H9 (cell line): ENCODE measurements at regions not wholly inside any gene's neighbourhood (a gene's known extent, or its start where the extent isn't known, plus 50 kb on each side); places are given as distances from the start of the nearest gene placed in this dataset.
"Not testable (repeated sequence)": the region's sequence is repeated elsewhere in the genome, so short reads cannot be mapped to it uniquely, and the experiment has no call there.

ENCODE experiments used
- DNase-seq: peaks from one replicate; pipeline ENCODE4 v3.0.0-alpha.2; 2017
- H2AFZ ChIP-seq: one replicate; pipeline ENCODE4 v1.6.1; 2013; ENCODE audit warnings: mild to moderate bottlenecking, low read length, control low read depth, moderate library complexity
- H2AK5ac ChIP-seq: 2 replicates; pipeline ENCODE4 v1.6.1; 2013; ENCODE audit warnings: low read length, control low read depth, mixed read lengths; ENCODE audit not compliant: insufficient read length
- H2BK120ac ChIP-seq: one replicate; pipeline ENCODE4 v1.6.1; 2013; ENCODE audit warnings: low read depth, mild to moderate bottlenecking, low read length, control low read depth, inconsistent platforms; ENCODE audit not compliant: poor library complexity, severe bottlenecking
- H2BK12ac ChIP-seq: 2 replicates; pipeline ENCODE4 v1.6.1; 2013; ENCODE audit warnings: low read length, control low read depth, mixed read lengths, low read depth; ENCODE audit not compliant: insufficient read length
- H2BK15ac ChIP-seq: 2 replicates; pipeline ENCODE4 v1.6.1; 2013; ENCODE audit warnings: low read depth, low read length, control low read depth
- H2BK20ac ChIP-seq: one replicate; pipeline ENCODE4 v1.6.1; 2013; ENCODE audit warnings: low read depth, mild to moderate bottlenecking, low read length, control low read depth, inconsistent platforms; ENCODE audit not compliant: poor library complexity, severe bottlenecking
- H2BK5ac ChIP-seq: 2 replicates; pipeline ENCODE4 v1.6.1; 2013; ENCODE audit warnings: low read length, control low read depth, mixed read lengths; ENCODE audit not compliant: insufficient read length
- H3K14ac ChIP-seq: 2 replicates; pipeline ENCODE4 v1.6.1; 2013; ENCODE audit warnings: low read length, control low read depth; ENCODE audit not compliant: insufficient read depth
- H3K18ac ChIP-seq: 2 replicates; pipeline ENCODE4 v1.6.1; 2013; ENCODE audit warnings: low read depth, mild to moderate bottlenecking, mixed read lengths, low read length, control low read depth; ENCODE audit not compliant: insufficient read length
- H3K23ac ChIP-seq: 2 replicates; pipeline ENCODE4 v1.6.1; 2013; ENCODE audit warnings: low read length, control low read depth, mixed read lengths, low read depth; ENCODE audit not compliant: insufficient read length
- H3K23me2 ChIP-seq: 2 replicates; pipeline ENCODE4 v1.6.1; 2013; ENCODE audit warnings: low read depth, mild to moderate bottlenecking, mixed read lengths, low read length, control low read depth; ENCODE audit not compliant: insufficient read length, poor library complexity, severe bottlenecking
- H3K27ac ChIP-seq: 2 replicates; pipeline ENCODE4 v1.5.1; 2013; ENCODE audit warnings: low read length, control low read depth, mixed read lengths, low read depth; ENCODE audit not compliant: insufficient read length
- H3K27me3 ChIP-seq: 2 replicates; pipeline ENCODE4 v1.6.1; 2013; ENCODE audit warnings: low read length, control low read depth, inconsistent platforms; ENCODE audit not compliant: insufficient read depth
- H3K4ac ChIP-seq: 2 replicates; pipeline ENCODE4 v1.6.1; 2013; ENCODE audit warnings: low read depth, mild to moderate bottlenecking, control low read depth, inconsistent platforms, low read length, moderate library complexity
- H3K4me1 ChIP-seq: 2 replicates; pipeline ENCODE4 v1.6.1; 2013; ENCODE audit warnings: low read length, control low read depth, inconsistent platforms; ENCODE audit not compliant: insufficient read depth
- H3K4me2 ChIP-seq: 2 replicates; pipeline ENCODE4 v1.6.1; 2013; ENCODE audit warnings: low read length, control low read depth, mixed read lengths; ENCODE audit not compliant: insufficient read length, insufficient read depth
- H3K56ac ChIP-seq: 2 replicates; pipeline ENCODE4 v1.6.1; 2013; ENCODE audit warnings: low read depth, mild to moderate bottlenecking, mixed read lengths, low read length, control low read depth; ENCODE audit not compliant: insufficient read length
- H3K79me1 ChIP-seq: 2 replicates; pipeline ENCODE4 v1.6.1; 2013; ENCODE audit warnings: low read depth, mild to moderate bottlenecking, moderate library complexity, low read length, control low read depth, inconsistent platforms; ENCODE audit not compliant: insufficient read depth, poor library complexity, severe bottlenecking
- H3K79me2 ChIP-seq: 2 replicates; pipeline ENCODE4 v1.6.1; 2013; ENCODE audit warnings: low read length, control low read depth, inconsistent platforms; ENCODE audit not compliant: insufficient read depth
- H3K9ac ChIP-seq: 2 replicates; pipeline ENCODE4 v1.6.1; 2013; ENCODE audit warnings: low read length, control low read depth, mixed read lengths; ENCODE audit not compliant: insufficient read length; ENCODE audit errors: extremely low read depth
- H3K9me3 ChIP-seq: one replicate; pipeline ENCODE4 v1.6.1; 2013; ENCODE audit warnings: low read depth, low read length, inconsistent platforms; ENCODE audit not compliant: control insufficient read depth
- H3T11ph ChIP-seq: one replicate; pipeline ENCODE4 v1.6.1; 2013; ENCODE audit warnings: mild to moderate bottlenecking, low read length, control low read depth, inconsistent platforms
- H4K20me1 ChIP-seq: one replicate; pipeline ENCODE4 v1.6.1; 2013; ENCODE audit not compliant: control insufficient read depth, insufficient read length, insufficient read depth
- H4K5ac ChIP-seq: 2 replicates; pipeline ENCODE4 v1.6.1; 2013; ENCODE audit warnings: low read depth, mild to moderate bottlenecking, mixed read lengths, low read length, control low read depth; ENCODE audit not compliant: insufficient read length
- H4K8ac ChIP-seq: replicated peaks from 2 replicates; pipeline ENCODE4 v1.6.1; 2013; ENCODE audit warnings: low read length, control low read depth, mixed read lengths, low read depth; ENCODE audit not compliant: insufficient read length
- H4K91ac ChIP-seq: 2 replicates; pipeline ENCODE4 v1.6.1; 2013; ENCODE audit warnings: low read depth, mild to moderate bottlenecking, moderate library complexity, mixed read lengths, low read length, control low read depth; ENCODE audit not compliant: insufficient read length
- H3K27ac Mint-ChIP-seq, 3 experiments: 2 replicates in 2 of 3; 3 replicates in 1 of 3; pipeline ENCODE4 v1.8.0; 2020 to 2021; ENCODE audit warnings: mixed read lengths in 3 of 3, mild to moderate bottlenecking in 1 of 3, moderate library complexity in 1 of 3
- H3K27me3 Mint-ChIP-seq: 2 replicates; pipeline ENCODE4 v1.8.0; 2021; ENCODE audit warnings: low read depth, mild to moderate bottlenecking, moderate library complexity, mixed read lengths
- H3K36me3 Mint-ChIP-seq, 3 experiments: 2 replicates in 2 of 3; 3 replicates in 1 of 3; pipeline ENCODE4 v1.8.0; 2020 to 2021; ENCODE audit warnings: low read depth in 3 of 3, mixed read lengths in 3 of 3; ENCODE audit not compliant: insufficient read depth in 1 of 3
- H3K4me1 Mint-ChIP-seq, 2 experiments: 2 replicates each; pipeline ENCODE4 v1.8.0; 2020; ENCODE audit warnings: mixed read lengths in 2 of 2
- H3K4me3 Mint-ChIP-seq, 2 experiments: 2 replicates in 1 of 2; 3 replicates in 1 of 2; pipeline ENCODE4 v1.8.0; 2020 to 2021; ENCODE audit warnings: mild to moderate bottlenecking in 2 of 2, mixed read lengths in 2 of 2, moderate library complexity in 1 of 2
- H3K9me3 Mint-ChIP-seq, 2 experiments: 2 replicates in 1 of 2; 3 replicates in 1 of 2; pipeline ENCODE4 v1.8.0; 2020; ENCODE audit warnings: mild to moderate bottlenecking in 2 of 2, mixed read lengths in 2 of 2, moderate library complexity in 1 of 2
- WGBS: extraction: QIAGEN DNeasy Blood & Tissue Kit; methylation state at CpG from one replicate; pipeline ENCODE4 v1.1.7; 2013; ENCODE audit warnings: missing lambda C conversion rate, low lambda C conversion rate, mixed read lengths; ENCODE audit not compliant: insufficient read length; ENCODE audit errors: extremely low coverage; 5-methylcytosine and 5-hydroxymethylcytosine counted together
- TF ChIP-seq, protein P1 (sequence below): fragments of 200-600 bp; sonication (generic); conservative IDR thresholded peaks from 3 replicates; pipeline ENCODE4 v1.8.0; 2021; ENCODE audit warnings: antibody characterized with exemption, mild to moderate bottlenecking

DNA sequence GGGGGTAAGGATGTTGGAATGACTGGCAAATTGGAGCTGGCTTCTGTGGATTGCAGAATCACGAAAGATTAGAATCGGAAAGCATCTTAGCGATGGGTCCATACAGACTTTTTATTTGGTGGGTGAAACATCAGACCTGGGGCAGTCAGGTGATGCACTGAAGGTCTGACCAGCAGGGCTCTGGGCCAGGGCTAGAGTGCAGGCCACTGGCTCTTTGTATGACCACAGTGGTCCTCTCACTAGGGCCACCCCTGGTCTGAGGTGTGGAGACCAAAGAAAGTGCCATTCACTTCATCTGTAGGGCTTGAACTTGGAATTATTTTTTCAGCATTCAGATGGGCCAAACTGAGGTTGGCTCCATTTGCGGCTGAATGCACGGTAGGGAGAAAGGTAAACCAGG is 306.4 kb downstream of the RPS6KC1 start:
- peaks cover 9% of the 10 kb centered on the region for H3K9me3 ChIP-seq
- no peak overlapping the region for H3K4me2 ChIP-seq
- no peak overlapping the region for H3K4me3 Mint-ChIP-seq
- no peak overlapping the region for H2BK20ac ChIP-seq
- H3K4me1 Mint-ChIP-seq = peaks cover 5 to 8% of the 10 kb centered on the region in 2 experiments; a peak in 3 of 4 replicates
- no peak overlapping the region for H3K27ac ChIP-seq
- H3K23ac ChIP-seq = no peak overlapping the region
- H3K4ac ChIP-seq = no peak overlapping the region
- H2BK120ac ChIP-seq = no peak overlapping the region
- H3K9me3 Mint-ChIP-seq = peaks cover 11 to 18% of the 10 kb centered on the region in 2 experiments
- no peaks in the 10 kb centered on the region; the same call in 1 of the 2 replicates for H3K4me1 ChIP-seq
- H4K20me1 ChIP-seq = no peaks in the 10 kb centered on the region
- no peak overlapping the region for H3T11ph ChIP-seq
- no peaks in the 10 kb centered on the region for H3K23me2 ChIP-seq
- no peak for DNase-seq
- H3K27me3 Mint-ChIP-seq = peaks cover 1% of the 10 kb centered on the region; the same call in 1 of the 2 replicates
- H3K36me3 Mint-ChIP-seq = peaks cover 0 to 12% (median 0%) of the 10 kb centered on the region in 3 experiments; a peak in 5 of 7 replicates
- no peaks in the 10 kb centered on the region for H3K79me2 ChIP-seq
- H4K5ac ChIP-seq = no peak overlapping the region
- H3K79me1 ChIP-seq = no peaks in the 10 kb centered on the region
- no peak overlapping the region for H2AFZ ChIP-seq
- no peak overlapping the region for H2BK12ac ChIP-seq
- H2BK15ac ChIP-seq = no peak overlapping the region
- TF ChIP-seq, protein P1, sequence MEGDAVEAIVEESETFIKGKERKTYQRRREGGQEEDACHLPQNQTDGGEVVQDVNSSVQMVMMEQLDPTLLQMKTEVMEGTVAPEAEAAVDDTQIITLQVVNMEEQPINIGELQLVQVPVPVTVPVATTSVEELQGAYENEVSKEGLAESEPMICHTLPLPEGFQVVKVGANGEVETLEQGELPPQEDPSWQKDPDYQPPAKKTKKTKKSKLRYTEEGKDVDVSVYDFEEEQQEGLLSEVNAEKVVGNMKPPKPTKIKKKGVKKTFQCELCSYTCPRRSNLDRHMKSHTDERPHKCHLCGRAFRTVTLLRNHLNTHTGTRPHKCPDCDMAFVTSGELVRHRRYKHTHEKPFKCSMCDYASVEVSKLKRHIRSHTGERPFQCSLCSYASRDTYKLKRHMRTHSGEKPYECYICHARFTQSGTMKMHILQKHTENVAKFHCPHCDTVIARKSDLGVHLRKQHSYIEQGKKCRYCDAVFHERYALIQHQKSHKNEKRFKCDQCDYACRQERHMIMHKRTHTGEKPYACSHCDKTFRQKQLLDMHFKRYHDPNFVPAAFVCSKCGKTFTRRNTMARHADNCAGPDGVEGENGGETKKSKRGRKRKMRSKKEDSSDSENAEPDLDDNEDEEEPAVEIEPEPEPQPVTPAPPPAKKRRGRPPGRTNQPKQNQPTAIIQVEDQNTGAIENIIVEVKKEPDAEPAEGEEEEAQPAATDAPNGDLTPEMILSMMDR = no peak
- H2AK5ac ChIP-seq = no peak overlapping the region
- H4K8ac ChIP-seq = no peak overlapping the region
- no peak overlapping the region for H3K18ac ChIP-seq
- no CpG with 5 or more reads among the region's 5 CpGs for WGBS
- H3K27me3 ChIP-seq = no peaks in the 10 kb centered on the region
- H3K14ac ChIP-seq = no peak overlapping the region
- no peak overlapping the region for H3K56ac ChIP-seq
- no peak overlapping the region for H3K9ac ChIP-seq
- no peak overlapping the region for H4K91ac ChIP-seq
- H3K27ac Mint-ChIP-seq = no peak overlapping the region
- H2BK5ac ChIP-seq = no peak overlapping the region

DNA sequence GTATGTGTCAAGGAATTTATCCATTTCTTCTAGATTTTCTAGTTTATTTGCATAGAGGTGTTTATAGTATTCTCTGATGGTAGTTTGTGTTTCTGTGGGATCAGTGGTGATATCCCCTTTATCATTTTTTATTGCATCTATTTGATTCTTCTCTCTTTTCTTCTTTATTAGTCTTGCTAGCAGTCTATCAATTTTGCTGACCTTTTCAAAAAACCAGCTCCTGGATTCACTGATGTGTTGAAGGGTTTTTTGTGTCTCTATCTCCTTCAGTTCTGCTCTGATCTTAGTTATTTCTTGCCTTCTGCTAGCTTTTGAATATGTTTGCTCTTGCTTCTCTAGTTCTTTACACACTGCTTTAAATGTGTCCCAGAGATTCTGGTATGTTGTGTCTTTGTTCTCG is 307.3 kb downstream of the RPS6KC1 start:
- not testable (repeated sequence) for H3K27me3 Mint-ChIP-seq, H2BK5ac ChIP-seq, H2AK5ac ChIP-seq, H3K27ac ChIP-seq, H3K4me1 ChIP-seq, H3K56ac ChIP-seq, H2BK12ac ChIP-seq, H3K27ac Mint-ChIP-seq, H3K4ac ChIP-seq, H3K4me3 Mint-ChIP-seq, H3K9ac ChIP-seq, H3K4me1 Mint-ChIP-seq, H2BK15ac ChIP-seq, H3K27me3 ChIP-seq, H4K8ac ChIP-seq, H3K23ac ChIP-seq, H3K9me3 ChIP-seq, H2AFZ ChIP-seq, H3K79me1 ChIP-seq, H2BK120ac ChIP-seq, H3K4me2 ChIP-seq, H2BK20ac ChIP-seq, H4K5ac ChIP-seq, H3K14ac ChIP-seq, H4K91ac ChIP-seq, DNase-seq, H4K20me1 ChIP-seq, H3K79me2 ChIP-seq, H3K18ac ChIP-seq, H3T11ph ChIP-seq, H3K23me2 ChIP-seq
- peaks cover 0 to 20% (median 0%) of the 10 kb centered on the region in 3 experiments; a peak in 5 of 7 replicates for H3K36me3 Mint-ChIP-seq
- no CpG with 5 or more reads among the region's 1 CpG for WGBS
- peaks cover 14 to 26% of the 10 kb centered on the region in 2 experiments for H3K9me3 Mint-ChIP-seq
